ENCODE measurements at regions not wholly inside any gene's neighbourhood (a gene's known extent, or its start where the extent isn't known, plus 50 kb on each side); places are given as distances from the start of the nearest gene placed in this dataset.
"Not testable (repeated sequence)": the region's sequence is repeated elsewhere in the genome, so short reads cannot be mapped to it uniquely, and the experiment has no call there.

DNA sequence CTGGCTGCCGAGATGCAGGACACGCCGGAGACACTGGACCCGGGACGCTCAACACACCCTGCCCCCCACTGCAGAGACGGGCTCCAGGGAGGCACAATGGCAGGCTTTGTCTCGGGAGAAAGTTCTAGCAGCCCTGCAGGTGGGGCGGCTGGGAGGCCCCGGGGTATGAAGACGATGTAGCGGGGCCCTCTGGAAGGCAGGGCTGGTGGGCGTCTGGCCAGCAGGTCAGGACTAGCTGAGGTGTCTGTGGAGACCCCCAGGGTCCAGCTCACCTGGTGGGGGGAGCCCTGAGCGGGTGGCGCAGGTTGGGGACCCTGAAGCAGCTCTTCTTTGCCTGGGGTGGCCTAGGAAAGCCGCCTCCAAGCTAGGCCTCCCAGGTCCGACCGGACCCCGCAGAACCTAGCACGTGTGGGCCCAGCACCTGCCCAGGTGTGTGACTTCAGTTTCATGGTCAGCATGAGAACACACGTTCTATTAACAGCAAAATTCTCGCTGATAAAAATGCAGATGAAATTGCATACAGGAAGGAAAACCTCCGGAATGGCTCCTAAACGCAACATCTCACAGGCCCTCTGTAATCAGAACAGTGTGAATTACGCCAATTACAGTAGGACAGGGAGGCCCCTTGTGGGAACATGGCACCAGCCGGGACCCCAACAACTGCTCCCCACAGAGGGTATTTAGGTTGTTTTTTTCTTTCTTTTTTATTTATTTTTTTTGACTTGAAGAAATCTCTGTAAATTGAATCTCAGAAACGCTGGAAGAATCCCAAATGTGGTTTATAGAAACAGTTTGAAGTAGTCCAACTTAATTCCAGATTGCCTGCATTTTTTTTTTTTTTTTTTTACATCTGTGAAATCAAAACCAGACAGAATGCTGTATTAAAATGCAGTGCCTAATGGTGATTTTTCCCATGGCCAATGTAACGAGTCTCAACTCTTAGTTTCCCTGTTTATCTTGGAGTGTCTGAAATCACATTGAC lies 195.6 kb upstream of the ZNF469 start:
- TF ChIP-seq, protein P1, sequence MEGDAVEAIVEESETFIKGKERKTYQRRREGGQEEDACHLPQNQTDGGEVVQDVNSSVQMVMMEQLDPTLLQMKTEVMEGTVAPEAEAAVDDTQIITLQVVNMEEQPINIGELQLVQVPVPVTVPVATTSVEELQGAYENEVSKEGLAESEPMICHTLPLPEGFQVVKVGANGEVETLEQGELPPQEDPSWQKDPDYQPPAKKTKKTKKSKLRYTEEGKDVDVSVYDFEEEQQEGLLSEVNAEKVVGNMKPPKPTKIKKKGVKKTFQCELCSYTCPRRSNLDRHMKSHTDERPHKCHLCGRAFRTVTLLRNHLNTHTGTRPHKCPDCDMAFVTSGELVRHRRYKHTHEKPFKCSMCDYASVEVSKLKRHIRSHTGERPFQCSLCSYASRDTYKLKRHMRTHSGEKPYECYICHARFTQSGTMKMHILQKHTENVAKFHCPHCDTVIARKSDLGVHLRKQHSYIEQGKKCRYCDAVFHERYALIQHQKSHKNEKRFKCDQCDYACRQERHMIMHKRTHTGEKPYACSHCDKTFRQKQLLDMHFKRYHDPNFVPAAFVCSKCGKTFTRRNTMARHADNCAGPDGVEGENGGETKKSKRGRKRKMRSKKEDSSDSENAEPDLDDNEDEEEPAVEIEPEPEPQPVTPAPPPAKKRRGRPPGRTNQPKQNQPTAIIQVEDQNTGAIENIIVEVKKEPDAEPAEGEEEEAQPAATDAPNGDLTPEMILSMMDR (IDR thresholded peaks at IDR 0.05) = not testable (repeated sequence)
- not testable (repeated sequence) for TF ChIP-seq EZH2 (IDR thresholded peaks at IDR 0.05; ENCODE audit: borderline replicate concordance, insufficient read depth, low read depth, low read length, poor library complexity, severe bottlenecking)
